HepG2 (cell line): ENCODE measurements at regions not wholly inside any gene's neighbourhood (a gene's known extent, or its start where the extent isn't known, plus 50 kb on each side); places are given as distances from the start of the nearest gene placed in this dataset.

Experiments used
- ATAC-seq: fragments of 200-7000 bp; cut with Tn5 transposase; 3 replicates; pipeline ENCODE4 v1.9.1; 2020; ENCODE audit warnings: mild to moderate bottlenecking, moderate library complexity
- BruUV-seq: library from RNA; stranded (reverse); fragments of 400-500 nt; replicated peaks from 2 replicates; lab custom pipeline; 2021; lab: Mats Ljungman, UMichigan
- CTCF ChIA-PET: fragments of 300-600 bp; formaldehyde crosslinking; extraction: SDS; loops from one replicate; lab custom pipeline; 2021; ENCODE audit warnings: low total read pairs, inconsistent platforms, low intra/inter-chr PET ratio; lab: Yijun Ruan, JAX
- POLR2A ChIA-PET: fragments of 350-600 bp; sonication (Branson Sonifier 250); formaldehyde crosslinking; loops from one replicate; lab custom pipeline; 2020; ENCODE audit warnings: antibody characterized with exemption, inconsistent platforms; lab: Yijun Ruan, JAX
- DNase-seq: peaks from one replicate; pipeline ENCODE4 v3.0.0-alpha.2; 2015; ENCODE audit warnings: low spot score
- FAIRE-seq: peaks from 3 replicates; lab custom pipeline; 2011; peaks lifted over from hg19 to GRCh38; lab: Jason Lieb, UNC
- H2AFZ ChIP-seq: one replicate; pipeline ENCODE4 v1.6.1; 2011; ENCODE audit warnings: low read length, inconsistent platforms
- H3K27ac ChIP-seq: fragments of 300-600 bp; 3 replicates; pipeline ENCODE4 v1.8.0; 2011; ENCODE audit warnings: mixed run types, mild to moderate bottlenecking, mixed read lengths, low read length, inconsistent platforms; ENCODE audit not compliant: insufficient read depth; ENCODE audit errors: extremely low read length
- H3K27me3 ChIP-seq, 2 experiments: fragments of 200-600 bp in 1 of 2; 2 replicates in 1 of 2; 3 replicates in 1 of 2; pipeline versions ENCODE4 v1.6.0 to v1.8.0; 2011; ENCODE audit warnings: low read length in 2 of 2, mild to moderate bottlenecking in 2 of 2, moderate library complexity in 2 of 2, inconsistent platforms in 1 of 2; ENCODE audit not compliant: insufficient read depth in 2 of 2, control insufficient read depth in 1 of 2
- H3K36me3 ChIP-seq, 2 experiments: fragments of 200-600 bp in 1 of 2; replicated peaks in 1 of 2; 2 replicates in 1 of 2; 3 replicates in 1 of 2; pipeline versions ENCODE4 v1.5.1 to v1.8.0; 2011; ENCODE audit warnings: low read length in 2 of 2, inconsistent platforms in 1 of 2; ENCODE audit not compliant: insufficient read depth in 2 of 2, control insufficient read depth in 1 of 2
- H3K4me1 ChIP-seq: 2 replicates; pipeline ENCODE4 v1.5.1; 2012; ENCODE audit warnings: low read length, inconsistent platforms; ENCODE audit not compliant: insufficient read depth
- H3K4me2 ChIP-seq: 2 replicates; pipeline ENCODE4 v1.6.0; 2011; ENCODE audit warnings: low read depth, low read length, inconsistent platforms
- H3K4me3 ChIP-seq, 3 experiments: fragments of 200-600 bp in 1 of 3; sonication (generic), shearing (Covaris generic) in 1 of 3; replicated peaks in 1 of 3; 2 replicates each; pipeline ENCODE4 v1.5.1; 2011 to 2016; ENCODE audit warnings: low read length in 3 of 3, inconsistent platforms in 2 of 3, low read depth in 2 of 3, mild to moderate bottlenecking in 2 of 3, control low read depth in 1 of 3, mixed read lengths in 1 of 3; ENCODE audit not compliant: insufficient read depth in 1 of 3
- H3K79me2 ChIP-seq: one replicate; pipeline ENCODE4 v1.6.1; 2011; ENCODE audit warnings: low read length, inconsistent platforms; ENCODE audit not compliant: insufficient read depth
- H3K9ac ChIP-seq: 2 replicates; pipeline ENCODE4 v1.6.0; 2011; ENCODE audit warnings: mild to moderate bottlenecking, low read depth, low read length, inconsistent platforms; ENCODE audit not compliant: insufficient read depth
- H3K9me3 ChIP-seq: 2 replicates; pipeline ENCODE4 v1.5.1; 2012; ENCODE audit warnings: mild to moderate bottlenecking, low read length
- H4K20me1 ChIP-seq: 2 replicates; pipeline ENCODE4 v1.6.0; 2011; ENCODE audit warnings: inconsistent platforms, mild to moderate bottlenecking, low read length, moderate library complexity; ENCODE audit not compliant: insufficient read depth
- DNMT1 ChIP-seq: sonication (generic); formaldehyde crosslinking; IDR thresholded peaks from 2 replicates; pipeline ENCODE4 v1.5.1; 2020; ENCODE audit warnings: mild to moderate bottlenecking, missing genetic modification reagents
- E2F1 ChIP-seq: sonication (generic); formaldehyde crosslinking; IDR thresholded peaks from 2 replicates; pipeline ENCODE4 v1.5.0; 2020; ENCODE audit warnings: missing genetic modification reagents
- ELF4 ChIP-seq: sonication (generic); formaldehyde crosslinking; IDR thresholded peaks from 2 replicates; pipeline ENCODE4 v1.5.0; 2020; ENCODE audit warnings: missing genetic modification reagents, mild to moderate bottlenecking, moderate library complexity, borderline replicate concordance
- EP300 ChIP-seq, 3 experiments: sonication (generic) in 1 of 3; formaldehyde crosslinking in 1 of 3; IDR thresholded peaks; 2 replicates each; pipeline versions ENCODE4 v1.5.1 to v1.6.1; 2011 to 2020; ENCODE audit warnings: low read depth in 2 of 3, low read length in 2 of 3, borderline replicate concordance in 1 of 3, improper control_type of control experiment in 1 of 3, mild to moderate bottlenecking in 1 of 3, missing genetic modification reagents in 1 of 3, moderate library complexity in 1 of 3
- HNF4G ChIP-seq, 2 experiments: sonication (generic) in 1 of 2; formaldehyde crosslinking in 1 of 2; IDR thresholded peaks; 2 replicates each; pipeline versions ENCODE4 v1.4.0 to v1.6.1; 2011 to 2020; ENCODE audit warnings: borderline replicate concordance in 2 of 2, low read depth in 2 of 2, mild to moderate bottlenecking in 2 of 2, low read length in 1 of 2, missing genetic modification reagents in 1 of 2, moderate library complexity in 1 of 2
- REPIN1 ChIP-seq: sonication (generic); formaldehyde crosslinking; IDR thresholded peaks from 2 replicates; pipeline ENCODE4 v1.8.0; 2022; ENCODE audit warnings: missing genetic modification reagents, low read depth, mild to moderate bottlenecking, borderline replicate concordance
- U2AF2 ChIP-seq: fragments of 200-400 bp; formaldehyde crosslinking; IDR thresholded peaks from 2 replicates; pipeline ENCODE4 v1.6.1; 2017; ENCODE audit warnings: low read depth, mild to moderate bottlenecking, low read length
- ZBTB39 ChIP-seq: sonication (generic); formaldehyde crosslinking; IDR thresholded peaks from 2 replicates; pipeline ENCODE4 v1.5.0; 2020; ENCODE audit warnings: missing genetic modification reagents
- ZBTB46 ChIP-seq: sonication (generic); formaldehyde crosslinking; IDR thresholded peaks from 2 replicates; pipeline ENCODE4 v1.4.0; 2020; ENCODE audit warnings: mild to moderate bottlenecking, missing genetic modification reagents, borderline replicate concordance
- ZC3H4 ChIP-seq: sonication (generic); formaldehyde crosslinking; IDR thresholded peaks from 2 replicates; pipeline ENCODE4 v1.4.0; 2020; ENCODE audit warnings: missing genetic modification reagents, borderline replicate concordance
- ZFP37 ChIP-seq: sonication (generic); formaldehyde crosslinking; IDR thresholded peaks from 2 replicates; pipeline ENCODE4 v1.4.0; 2020; ENCODE audit warnings: missing genetic modification reagents, borderline replicate concordance
- ZNF44 ChIP-seq: sonication (generic); formaldehyde crosslinking; IDR thresholded peaks from 2 replicates; pipeline ENCODE4 v1.5.1; 2020; ENCODE audit warnings: mild to moderate bottlenecking, missing genetic modification reagents
- ZNF543 ChIP-seq: sonication (generic); formaldehyde crosslinking; IDR thresholded peaks from 2 replicates; pipeline ENCODE4 v1.4.0; 2020; ENCODE audit warnings: mild to moderate bottlenecking, missing genetic modification reagents
- ZSCAN29 ChIP-seq: sonication (generic); formaldehyde crosslinking; conservative IDR thresholded peaks from 2 replicates; pipeline ENCODE4 v1.4.0; 2020; ENCODE audit warnings: mild to moderate bottlenecking, missing genetic modification reagents
- ZSCAN5A ChIP-seq: sonication (generic); formaldehyde crosslinking; IDR thresholded peaks from 2 replicates; pipeline ENCODE4 v1.8.0; 2022; ENCODE audit warnings: mild to moderate bottlenecking, missing genetic modification reagents, borderline replicate concordance
- WGBS: methylation state at CpG from one replicate; pipeline ENCODE4 v1.1.6; 2017; ENCODE audit warnings: low lambda C conversion rate; 5-methylcytosine and 5-hydroxymethylcytosine counted together
- in situ Hi-C: cut with HindIII; loops from 2 replicates; pipeline ENCODE4 v1.10.0; 2017; ENCODE audit warnings: low pct_unique_long_range_greater_than_20kb; ENCODE audit not compliant: extremely low pct_ligation_motif_present
- intact Hi-C: fragments of 100-400 bp; cut with micrococcal nuclease; formaldehyde crosslinking; loops from one replicate; pipeline ENCODE4 v1.10.0; 2022; ENCODE audit not compliant: unreplicated experiment

- TF ChIP-seq ZSCAN5A (no peak), ZBTB46 (no peak), ZNF543 (CRISPR knock-in tag) (no peak)
These were observed 249.0 kb downstream of the TLE3 start (continued) for GRCh38 chr15:69848551-69849231.

DNA sequence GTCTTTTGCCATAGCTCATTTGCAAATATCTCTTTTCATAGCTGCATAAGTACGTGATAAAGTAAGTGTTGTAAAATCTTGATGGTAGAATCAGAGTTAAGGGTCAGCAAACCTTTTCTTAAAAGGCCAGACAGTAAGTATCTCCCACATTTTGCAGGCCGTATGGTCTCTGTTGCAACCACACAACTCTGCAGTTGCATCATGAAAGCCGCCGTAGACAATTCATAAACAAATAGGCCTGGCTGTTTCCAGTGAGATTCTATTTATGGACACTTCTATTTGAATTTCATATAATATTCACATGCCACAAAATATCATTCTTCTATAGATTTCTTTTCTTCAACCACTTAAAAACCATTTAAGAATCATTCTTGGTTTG is 248.5 kb downstream of the TLE3 start:
- WGBS: 48% methylated on average over 4 of the region's 4 CpGs
- ChIA-PET CTCF (no interaction called here), POLR2A (no interaction called here)
- Histone ChIP-seq H3K4me1 (no peaks in the 10 kb centered on the region), H4K20me1 (no peaks in the 10 kb centered on the region), H3K4me3 (no peak overlapping the region), H3K36me3 (no peaks in the 10 kb centered on the region), H3K27ac (no peak overlapping the region), H2AFZ (no peak overlapping the region), H3K27me3 (peaks cover 4 to 9% of the 10 kb centered on the region in 2 experiments; a peak in 4 of 5 replicates), H3K9ac (no peak overlapping the region), H3K9me3 (no peaks in the 10 kb centered on the region), H3K79me2 (no peaks in the 10 kb centered on the region), H3K4me2 (no peak overlapping the region)
- no peak for FAIRE-seq
- DNase-seq: no peak
- ATAC-seq: no peak
- in situ Hi-C loops: no loop called here
- intact Hi-C loops: no loop called here
- no TSS peak for BruUV-seq
- TF ChIP-seq ELF4 (CRISPR knock-in tag): no peak
- TF ChIP-seq REPIN1 (CRISPR knock-in tag): no peak
- TF ChIP-seq E2F1 (CRISPR knock-in tag): no peak
- no peak for TF ChIP-seq ZFP37 (CRISPR knock-in tag)
- TF ChIP-seq ZBTB39 (CRISPR knock-in tag): no peak
- no peak for TF ChIP-seq EP300 (IDR thresholded peaks at IDR 0.05; ENCODE audit: low read depth in 2 of 2, low read length in 2 of 2)
- TF ChIP-seq EP300 (CRISPR knock-in tag; IDR thresholded peaks at IDR 0.05; ENCODE audit: borderline replicate concordance): no peak
- TF ChIP-seq ZC3H4 (CRISPR knock-in tag): no peak
- TF ChIP-seq ZNF44: no peak
- no peak for TF ChIP-seq DNMT1
- TF ChIP-seq U2AF2: no peak
- no peak for TF ChIP-seq HNF4G (IDR thresholded peaks at IDR 0.05; ENCODE audit: borderline replicate concordance, low read depth, low read length)
- TF ChIP-seq HNF4G (CRISPR knock-in tag; IDR thresholded peaks at IDR 0.05; ENCODE audit: borderline replicate concordance, low read depth): no peak
- no peak for TF ChIP-seq ZSCAN29 (CRISPR knock-in tag)
